Mesendoderm (in vitro differentiated cells): ENCODE measurements at regions not wholly inside any gene's neighbourhood (a gene's known extent, or its start where the extent isn't known, plus 50 kb on each side); places are given as distances from the start of the nearest gene placed in this dataset.

Experiments used
- DNase-seq: peaks from one replicate; pipeline ENCODE4 v3.0.0; 2013
- H2AK5ac ChIP-seq: 2 replicates; pipeline ENCODE4 v1.6.1; 2013; ENCODE audit warnings: low read length, inconsistent platforms
- H2BK120ac ChIP-seq: 2 replicates; pipeline ENCODE4 v1.6.1; 2013; ENCODE audit warnings: low read depth, mild to moderate bottlenecking, low read length, moderate library complexity, mixed read lengths
- H2BK15ac ChIP-seq: replicated peaks from 2 replicates; pipeline ENCODE4 v1.6.1; 2013; ENCODE audit warnings: low read depth, mild to moderate bottlenecking, moderate library complexity
- H2BK5ac ChIP-seq: 2 replicates; pipeline ENCODE4 v1.6.1; 2013; ENCODE audit warnings: low read length, inconsistent platforms
- H3K18ac ChIP-seq: 2 replicates; pipeline ENCODE4 v1.6.1; 2013; ENCODE audit warnings: mild to moderate bottlenecking, low read length, mixed read lengths
- H3K23ac ChIP-seq: one replicate; pipeline ENCODE4 v1.6.1; 2013; ENCODE audit warnings: low read length
- H3K27ac ChIP-seq: 2 replicates; pipeline ENCODE4 v1.5.1; 2013; ENCODE audit warnings: low read depth, mild to moderate bottlenecking, inconsistent platforms, low read length, moderate library complexity
- H3K27me3 ChIP-seq: 2 replicates; pipeline ENCODE4 v1.6.1; 2013; ENCODE audit warnings: low read length, control low read depth, mild to moderate bottlenecking, inconsistent platforms; ENCODE audit not compliant: insufficient read depth, poor library complexity
- H3K36me3 ChIP-seq: 2 replicates; pipeline ENCODE4 v1.6.1; 2013; ENCODE audit warnings: low read length, inconsistent platforms; ENCODE audit not compliant: control insufficient read depth, insufficient read depth
- H3K4ac ChIP-seq: one replicate; pipeline ENCODE4 v1.6.1; 2013; ENCODE audit warnings: low read depth, mild to moderate bottlenecking, low read length, moderate library complexity
- H3K4me1 ChIP-seq: 2 replicates; pipeline ENCODE4 v1.6.1; 2013; ENCODE audit warnings: low read depth, low read length, inconsistent platforms; ENCODE audit not compliant: control insufficient read depth
- H3K4me2 ChIP-seq: 2 replicates; pipeline ENCODE4 v1.6.1; 2013; ENCODE audit warnings: low read length
- H3K4me3 ChIP-seq: 2 replicates; pipeline ENCODE4 v1.5.1; 2013; ENCODE audit warnings: mild to moderate bottlenecking, low read length
- H3K56ac ChIP-seq: one replicate; pipeline ENCODE4 v1.6.1; 2013; ENCODE audit warnings: low read length
- H3K79me1 ChIP-seq: 2 replicates; pipeline ENCODE4 v1.6.1; 2013; ENCODE audit warnings: low read length, inconsistent platforms
- H3K79me2 ChIP-seq: 2 replicates; pipeline ENCODE4 v1.6.1; 2013; ENCODE audit warnings: mild to moderate bottlenecking, low read length; ENCODE audit not compliant: control insufficient read depth, insufficient read depth
- H3K9ac ChIP-seq: 2 replicates; pipeline ENCODE4 v1.6.1; 2013; ENCODE audit warnings: low read length, inconsistent platforms
- H4K5ac ChIP-seq: one replicate; pipeline ENCODE4 v1.6.1; 2013; ENCODE audit warnings: low read length
- H4K8ac ChIP-seq: one replicate; pipeline ENCODE4 v1.6.1; 2013; ENCODE audit warnings: low read depth, mild to moderate bottlenecking, control low read depth, low read length, moderate library complexity
- WGBS: extraction: QIAGEN DNeasy Blood & Tissue Kit; methylation state at CpG from one replicate; pipeline ENCODE4 v1.1.7; 2013; ENCODE audit warnings: low lambda C conversion rate, missing lambda C conversion rate; ENCODE audit not compliant: insufficient coverage; ENCODE audit errors: extremely low coverage; 5-methylcytosine and 5-hydroxymethylcytosine counted together

DNA sequence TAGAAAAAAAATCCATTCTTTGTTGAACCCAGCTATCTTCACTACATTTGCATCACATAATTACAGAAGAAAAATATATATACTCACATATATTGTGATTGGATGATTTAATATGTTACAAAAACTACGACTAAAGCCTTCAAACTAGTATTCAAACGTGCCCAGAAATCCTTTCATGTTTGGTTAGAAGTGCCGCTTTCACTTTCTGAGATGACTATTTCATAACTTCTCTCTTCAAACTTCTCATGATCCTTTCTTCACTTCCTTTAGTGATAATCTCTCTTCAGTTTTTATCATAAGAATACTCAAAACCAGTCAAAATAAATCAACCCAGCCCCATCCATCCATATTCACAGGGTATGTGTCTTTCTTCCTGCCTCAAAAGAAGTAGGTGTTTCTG, 50.8 kb upstream of the NAF1 start:
- Histone ChIP-seq H3K27ac (no peak overlapping the region), H3K79me1 (no peaks in the 10 kb centered on the region), H2AK5ac (no peak overlapping the region), H3K4me3 (no peak overlapping the region), H4K8ac (no peak overlapping the region), H3K4me2 (no peak overlapping the region), H4K5ac (no peak overlapping the region), H3K18ac (no peak overlapping the region), H3K36me3 (no peaks in the 10 kb centered on the region), H3K27me3 (no peaks in the 10 kb centered on the region), H2BK15ac (no peak overlapping the region), H3K4ac (no peak overlapping the region), H2BK120ac (no peak overlapping the region), H3K23ac (no peak overlapping the region), H3K9ac (no peak overlapping the region), H2BK5ac (no peak overlapping the region), H3K79me2 (no peaks in the 10 kb centered on the region), H3K4me1 (no peaks in the 10 kb centered on the region), H3K56ac (no peak overlapping the region)
- WGBS, result no CpG with 5 or more reads among the region's 3 CpGs
- DNase-seq, result no peak
